SU-DHL-6 (cell line): ENCODE measurements at regions not wholly inside any gene's neighbourhood (a gene's known extent, or its start where the extent isn't known, plus 50 kb on each side); places are given as distances from the start of the nearest gene placed in this dataset.

ENCODE experiments used
- CTCF ChIP-seq: fragments of 200-600 bp; sonication (generic); IDR thresholded peaks from one replicate; pipeline ENCODE4 v1.5.1; 2017; ENCODE audit warnings: antibody characterized with exemption, mild to moderate bottlenecking, low read length, moderate library complexity; ENCODE audit not compliant: insufficient read depth, poor library complexity, severe bottlenecking
- EZH2phosphoT487 ChIP-seq: fragments of 200-600 bp; sonication (generic), shearing (Covaris generic); conservative IDR thresholded peaks from 2 replicates; pipeline ENCODE4 v1.6.1; 2018; ENCODE audit warnings: mild to moderate bottlenecking, antibody characterized with exemption, low read length, moderate library complexity, mixed read lengths

- TF ChIP-seq CTCF (no peak), EZH2phosphoT487 (no peak)
Observed at GRCh38 chr2:160697817-160698216, 204.2 kb upstream of the RBMS1 start.
